ENCODE measurements at regions not wholly inside any gene's neighbourhood (a gene's known extent, or its start where the extent isn't known, plus 50 kb on each side); places are given as distances from the start of the nearest gene placed in this dataset.

GRCh38 chr17:74031316-74032090, 172.0 kb upstream of the RPL38 start:
- no peaks in the 10 kb centered on the region for H3K36me3 ChIP-seq (ENCODE audit: control insufficient read depth, insufficient read depth, low read length)
- H3K4me3 ChIP-seq (ENCODE audit: low read length), result no peak overlapping the region
- H3K27ac ChIP-seq (ENCODE audit: low read length), result no peak overlapping the region
- WGBS (ENCODE audit: insufficient coverage), result 46% methylated on average over 8 of the region's 17 CpGs
- H3K4me1 ChIP-seq (ENCODE audit: control insufficient read depth, insufficient read depth, low read length), result peaks cover 6% of the 10 kb centered on the region
- DNase-seq, result no peak
- H3K9me3 ChIP-seq (replicated peaks; ENCODE audit: control insufficient read depth, low read depth, low read length), result no peaks in the 10 kb centered on the region
- H3K27me3 ChIP-seq (ENCODE audit: control insufficient read depth, insufficient read depth, low read length), result peaks cover 12% of the 10 kb centered on the region

GRCh38 chr17:74032222-74032621, 171.3 kb upstream of the RPL38 start:
- Histone ChIP-seq H3K27me3 (ENCODE audit: control insufficient read depth, insufficient read depth, low read length) (peaks cover 12% of the 10 kb centered on the region), H3K4me1 (ENCODE audit: control insufficient read depth, insufficient read depth, low read length) (peaks cover 6% of the 10 kb centered on the region), H3K9me3 (replicated peaks; ENCODE audit: control insufficient read depth, low read depth, low read length) (no peaks in the 10 kb centered on the region), H3K27ac (ENCODE audit: low read length) (no peak overlapping the region), H3K4me3 (ENCODE audit: low read length) (no peak overlapping the region), H3K36me3 (ENCODE audit: control insufficient read depth, insufficient read depth, low read length) (no peaks in the 10 kb centered on the region)
- 6% methylated on average over 3 of the region's 7 CpGs for WGBS (ENCODE audit: insufficient coverage)
- DNase-seq, result no peak

GRCh38 chr17:74037320-74037719, 166.2 kb upstream of the RPL38 start:
- 27% methylated on average over 1 of the region's 4 CpGs for WGBS (ENCODE audit: insufficient coverage)
- Histone ChIP-seq H3K4me1 (ENCODE audit: control insufficient read depth, insufficient read depth, low read length) (no peaks in the 10 kb centered on the region), H3K9me3 (replicated peaks; ENCODE audit: control insufficient read depth, low read depth, low read length) (no peaks in the 10 kb centered on the region), H3K27me3 (ENCODE audit: control insufficient read depth, insufficient read depth, low read length) (peaks cover 8% of the 10 kb centered on the region), H3K4me3 (ENCODE audit: low read length) (no peak overlapping the region), H3K27ac (ENCODE audit: low read length) (no peak overlapping the region), H3K36me3 (ENCODE audit: control insufficient read depth, insufficient read depth, low read length) (no peaks in the 10 kb centered on the region)
- DNase-seq, result peak; percentile 47

- no peak for DNase-seq
- no peaks in the 10 kb centered on the region for H3K9me3 ChIP-seq (replicated peaks; ENCODE audit: control insufficient read depth, low read depth, low read length)
- H3K4me3 ChIP-seq (ENCODE audit: low read length), result no peak overlapping the region
- H3K36me3 ChIP-seq (ENCODE audit: control insufficient read depth, insufficient read depth, low read length), result no peaks in the 10 kb centered on the region
- no peaks in the 10 kb centered on the region for H3K4me1 ChIP-seq (ENCODE audit: control insufficient read depth, insufficient read depth, low read length)
- WGBS (ENCODE audit: insufficient coverage), result 76% methylated on average over 6 of the region's 9 CpGs
- H3K27ac ChIP-seq (ENCODE audit: low read length), result no peak overlapping the region
- H3K27me3 ChIP-seq (ENCODE audit: control insufficient read depth, insufficient read depth, low read length), result peaks cover 6% of the 10 kb centered on the region
These were observed 163.2 kb upstream of the RPL38 start for GRCh38 chr17:74040291-74040690.

- no peak overlapping the region for H3K4me3 ChIP-seq (ENCODE audit: low read length)
- no peak for DNase-seq
- peaks cover 6% of the 10 kb centered on the region for H3K27me3 ChIP-seq (ENCODE audit: control insufficient read depth, insufficient read depth, low read length)
- H3K27ac ChIP-seq (ENCODE audit: low read length), result no peak overlapping the region
- H3K4me1 ChIP-seq (ENCODE audit: control insufficient read depth, insufficient read depth, low read length), result no peaks in the 10 kb centered on the region
- WGBS (ENCODE audit: insufficient coverage), result 89% methylated on average over 9 of the region's 12 CpGs
- no peaks in the 10 kb centered on the region for H3K9me3 ChIP-seq (replicated peaks; ENCODE audit: control insufficient read depth, low read depth, low read length)
- no peaks in the 10 kb centered on the region for H3K36me3 ChIP-seq (ENCODE audit: control insufficient read depth, insufficient read depth, low read length)
These were observed 162.7 kb upstream of the RPL38 start for GRCh38 chr17:74040729-74041128.

GRCh38 chr17:74041869-74042640, 161.4 kb upstream of the RPL38 start:
- 75% methylated on average over 13 of the region's 14 CpGs for WGBS (ENCODE audit: insufficient coverage)
- no peaks in the 10 kb centered on the region for H3K9me3 ChIP-seq (replicated peaks; ENCODE audit: control insufficient read depth, low read depth, low read length)
- H3K4me3 ChIP-seq (ENCODE audit: low read length), result no peak overlapping the region
- H3K36me3 ChIP-seq (ENCODE audit: control insufficient read depth, insufficient read depth, low read length), result no peaks in the 10 kb centered on the region
- peak; percentile 48 for DNase-seq
- H3K27me3 ChIP-seq (ENCODE audit: control insufficient read depth, insufficient read depth, low read length), result peaks cover 6% of the 10 kb centered on the region
- H3K27ac ChIP-seq (ENCODE audit: low read length), result peak overlapping the region; percentile 35
- H3K4me1 ChIP-seq (ENCODE audit: control insufficient read depth, insufficient read depth, low read length), result no peaks in the 10 kb centered on the region

GRCh38 chr17:74042744-74043486, 160.6 kb upstream of the RPL38 start:
- Histone ChIP-seq H3K4me3 (ENCODE audit: low read length) (no peak overlapping the region), H3K9me3 (replicated peaks; ENCODE audit: control insufficient read depth, low read depth, low read length) (no peaks in the 10 kb centered on the region), H3K27me3 (ENCODE audit: control insufficient read depth, insufficient read depth, low read length) (peaks cover 6% of the 10 kb centered on the region), H3K27ac (ENCODE audit: low read length) (peak overlapping the region; percentile 35), H3K36me3 (ENCODE audit: control insufficient read depth, insufficient read depth, low read length) (no peaks in the 10 kb centered on the region), H3K4me1 (ENCODE audit: control insufficient read depth, insufficient read depth, low read length) (no peaks in the 10 kb centered on the region)
- peak; percentile 79 for DNase-seq
- 46% methylated on average over 7 of the region's 8 CpGs for WGBS (ENCODE audit: insufficient coverage)

- Histone ChIP-seq H3K9me3 (replicated peaks; ENCODE audit: control insufficient read depth, low read depth, low read length) (no peaks in the 10 kb centered on the region), H3K27me3 (ENCODE audit: control insufficient read depth, insufficient read depth, low read length) (peaks cover 7% of the 10 kb centered on the region), H3K4me3 (ENCODE audit: low read length) (no peak overlapping the region), H3K4me1 (ENCODE audit: control insufficient read depth, insufficient read depth, low read length) (peaks cover 2% of the 10 kb centered on the region), H3K27ac (ENCODE audit: low read length) (no peak overlapping the region), H3K36me3 (ENCODE audit: control insufficient read depth, insufficient read depth, low read length) (no peaks in the 10 kb centered on the region)
- DNase-seq, result peak; percentile 13
- WGBS (ENCODE audit: insufficient coverage), result 0% methylated on average over 1 of the region's 4 CpGs
These were observed 159.5 kb upstream of the RPL38 start for GRCh38 chr17:74043976-74044375.

GRCh38 chr17:74045608-74046280, 157.7 kb upstream of the RPL38 start:
- Histone ChIP-seq H3K4me3 (ENCODE audit: low read length) (no peak overlapping the region), H3K4me1 (ENCODE audit: control insufficient read depth, insufficient read depth, low read length) (peaks cover 16% of the 10 kb centered on the region), H3K36me3 (ENCODE audit: control insufficient read depth, insufficient read depth, low read length) (no peaks in the 10 kb centered on the region), H3K27me3 (ENCODE audit: control insufficient read depth, insufficient read depth, low read length) (peaks cover 21% of the 10 kb centered on the region), H3K9me3 (replicated peaks; ENCODE audit: control insufficient read depth, low read depth, low read length) (no peaks in the 10 kb centered on the region), H3K27ac (ENCODE audit: low read length) (no peak overlapping the region)
- no peak for DNase-seq
- WGBS (ENCODE audit: insufficient coverage), result 52% methylated on average over 15 of the region's 16 CpGs

All from muscle of leg (tissue), 3 donors.